DMS53 treated with DMSO at 0.1 percent for 48 hours (cell line): ENCODE measurements at regions not wholly inside any gene's neighbourhood (a gene's known extent, or its start where the extent isn't known, plus 50 kb on each side); places are given as distances from the start of the nearest gene placed in this dataset.
"Not testable (repeated sequence)": the region's sequence is repeated elsewhere in the genome, so short reads cannot be mapped to it uniquely, and the experiment has no call there.

ENCODE experiments used
- DNase-seq: peaks from one replicate; lab custom pipeline; 2025; ENCODE audit not compliant: unreplicated experiment; lab: John Stamatoyannopoulos, UW

DNA sequence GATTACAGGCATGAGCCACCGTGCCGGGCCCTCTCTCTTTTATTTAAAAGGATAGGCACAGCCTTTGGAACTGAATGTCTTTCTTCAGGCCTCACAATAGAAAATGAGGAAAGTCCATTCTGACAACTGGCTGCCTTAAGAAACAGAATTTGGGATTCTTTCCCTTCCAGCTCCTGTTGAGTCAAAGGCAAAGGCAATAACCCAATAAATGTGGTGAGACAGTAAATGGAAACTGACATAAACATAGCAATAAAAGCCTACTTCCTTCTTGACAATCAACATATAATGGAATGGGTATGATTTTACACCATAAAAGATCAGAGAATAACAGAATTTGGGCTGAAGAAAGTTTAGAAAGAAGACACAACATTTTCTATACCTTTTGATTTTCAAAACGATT, 52.7 kb upstream of the SRRM3 start:
- not testable (repeated sequence) for DNase-seq

DNA sequence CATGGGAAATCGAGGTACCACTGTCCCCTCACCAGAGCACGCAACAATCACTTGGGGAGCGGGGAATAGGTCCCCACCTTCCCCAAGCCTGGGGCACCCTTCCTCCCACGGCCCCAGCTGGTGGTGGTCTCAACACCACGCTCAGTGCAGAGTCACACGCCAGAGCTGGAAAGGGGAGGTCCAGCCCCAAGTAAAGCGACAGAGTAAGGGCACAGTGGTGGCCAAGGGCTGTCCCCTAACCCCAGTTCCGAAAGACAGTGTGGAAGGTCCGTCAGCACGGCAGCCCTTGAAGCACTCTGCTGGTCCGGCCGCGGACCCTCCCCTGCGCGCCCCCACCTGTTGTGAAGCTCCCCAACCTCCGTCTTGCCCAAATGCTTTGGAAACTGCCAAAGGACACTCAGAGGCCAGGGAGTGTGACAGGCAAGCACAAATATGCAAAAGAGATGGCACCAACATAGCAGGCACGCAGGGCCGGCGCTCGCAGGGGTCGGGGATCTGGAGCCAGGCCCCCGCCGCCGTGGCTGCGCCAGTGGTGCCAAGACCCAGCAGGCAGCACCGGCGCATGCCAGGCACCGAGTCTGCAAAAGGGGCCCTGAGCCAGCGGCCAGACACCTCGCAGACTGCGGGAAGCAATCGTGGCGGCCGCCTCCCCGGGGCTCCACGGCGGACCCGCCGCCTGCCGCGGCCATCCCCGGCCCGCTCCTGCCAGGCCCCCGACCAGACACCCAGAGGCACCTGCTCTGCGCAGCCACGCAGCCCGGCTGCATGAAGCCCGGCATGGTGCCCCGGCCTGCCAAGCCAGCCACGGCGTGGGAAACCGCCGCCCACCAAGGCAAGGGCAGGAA, 51.6 kb upstream of the SRRM3 start:
- DNase-seq: no peak
